Type B pancreatic cell (in vitro differentiated cells): ENCODE measurements at regions not wholly inside any gene's neighbourhood (a gene's known extent, or its start where the extent isn't known, plus 50 kb on each side); places are given as distances from the start of the nearest gene placed in this dataset.
A peak's percentile ranks its signal among the peaks of the same experiment; 100 is the strongest.

Experiments used
- DNase-seq: peaks from one replicate; pipeline ENCODE4 v3.0.0; 2021; ENCODE audit warnings: mixed read lengths; ENCODE audit not compliant: unreplicated experiment; ENCODE audit errors: extremely low spot score
- H3K27ac Mint-ChIP-seq: 2 replicates; pipeline ENCODE4 v1.8.0; 2021; ENCODE audit warnings: mild to moderate bottlenecking, mixed read lengths
- H3K27me3 Mint-ChIP-seq: 2 replicates; pipeline ENCODE4 v1.8.0; 2021; ENCODE audit warnings: mixed read lengths
- H3K36me3 Mint-ChIP-seq: 2 replicates; pipeline ENCODE4 v1.8.0; 2021; ENCODE audit warnings: mixed read lengths
- H3K4me1 Mint-ChIP-seq: one replicate; pipeline ENCODE4 v1.8.0; 2021; ENCODE audit warnings: mixed read lengths; ENCODE audit not compliant: unreplicated experiment
- H3K4me3 Mint-ChIP-seq: 2 replicates; pipeline ENCODE4 v1.8.0; 2021; ENCODE audit warnings: mild to moderate bottlenecking, mixed read lengths
- H3K9me3 Mint-ChIP-seq: 2 replicates; pipeline ENCODE4 v1.8.0; 2021; ENCODE audit warnings: mixed read lengths
- TF ChIP-seq, protein P1 (sequence below): fragments of 200-600 bp; sonication (generic); conservative IDR thresholded peaks from 2 replicates; pipeline ENCODE4 v1.5.0; 2021; ENCODE audit warnings: antibody characterized with exemption, mild to moderate bottlenecking

DNA sequence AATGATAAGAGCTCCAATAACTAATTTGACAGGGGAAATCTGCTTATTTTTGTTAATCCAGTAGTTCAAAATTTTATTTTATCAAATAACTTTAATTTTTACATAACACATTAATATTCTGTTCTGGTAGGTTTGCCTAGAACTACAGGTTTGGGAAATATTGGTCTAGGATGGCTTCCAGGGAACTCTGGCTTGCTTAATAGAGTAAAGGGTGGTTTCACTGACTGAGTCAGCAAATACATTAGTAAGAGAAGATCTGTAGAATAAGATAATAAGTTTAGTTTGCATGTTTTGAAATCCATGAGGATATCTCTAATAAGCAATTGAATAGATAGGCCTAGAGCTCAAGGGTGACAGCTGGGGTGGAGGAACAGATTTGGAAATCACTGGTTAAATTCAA lies 500.7 kb downstream of the ZNF674 start:
- no peaks in the 10 kb centered on the region for H3K36me3 Mint-ChIP-seq
- H3K27ac Mint-ChIP-seq = no peak overlapping the region
- TF ChIP-seq, protein P1, sequence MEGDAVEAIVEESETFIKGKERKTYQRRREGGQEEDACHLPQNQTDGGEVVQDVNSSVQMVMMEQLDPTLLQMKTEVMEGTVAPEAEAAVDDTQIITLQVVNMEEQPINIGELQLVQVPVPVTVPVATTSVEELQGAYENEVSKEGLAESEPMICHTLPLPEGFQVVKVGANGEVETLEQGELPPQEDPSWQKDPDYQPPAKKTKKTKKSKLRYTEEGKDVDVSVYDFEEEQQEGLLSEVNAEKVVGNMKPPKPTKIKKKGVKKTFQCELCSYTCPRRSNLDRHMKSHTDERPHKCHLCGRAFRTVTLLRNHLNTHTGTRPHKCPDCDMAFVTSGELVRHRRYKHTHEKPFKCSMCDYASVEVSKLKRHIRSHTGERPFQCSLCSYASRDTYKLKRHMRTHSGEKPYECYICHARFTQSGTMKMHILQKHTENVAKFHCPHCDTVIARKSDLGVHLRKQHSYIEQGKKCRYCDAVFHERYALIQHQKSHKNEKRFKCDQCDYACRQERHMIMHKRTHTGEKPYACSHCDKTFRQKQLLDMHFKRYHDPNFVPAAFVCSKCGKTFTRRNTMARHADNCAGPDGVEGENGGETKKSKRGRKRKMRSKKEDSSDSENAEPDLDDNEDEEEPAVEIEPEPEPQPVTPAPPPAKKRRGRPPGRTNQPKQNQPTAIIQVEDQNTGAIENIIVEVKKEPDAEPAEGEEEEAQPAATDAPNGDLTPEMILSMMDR = no peak
- no peaks in the 10 kb centered on the region for H3K4me1 Mint-ChIP-seq
- H3K9me3 Mint-ChIP-seq = peaks cover 4% of the 10 kb centered on the region
- no peak for DNase-seq
- H3K27me3 Mint-ChIP-seq = no peaks in the 10 kb centered on the region
- H3K4me3 Mint-ChIP-seq = no peak overlapping the region

DNA sequence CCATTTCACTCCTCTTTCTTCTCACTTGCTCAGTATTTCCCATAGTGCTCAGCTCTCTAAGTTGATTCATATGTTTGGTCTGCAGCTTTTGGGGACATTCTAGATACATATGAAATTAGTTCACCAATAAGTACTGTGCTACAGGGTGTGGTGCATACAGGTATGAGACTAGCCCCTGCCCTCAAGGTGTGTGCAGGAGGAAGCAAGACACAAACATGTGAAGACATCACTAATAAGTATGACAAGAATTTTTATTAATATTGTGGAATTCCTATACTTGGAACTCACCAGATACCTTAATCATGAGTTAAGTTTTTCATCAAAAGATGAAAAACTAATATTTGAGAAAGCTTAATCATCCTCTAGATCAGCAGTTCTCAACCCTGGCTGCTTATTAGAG lies 505.2 kb downstream of the ZNF674 start:
- no peaks in the 10 kb centered on the region for H3K36me3 Mint-ChIP-seq
- H3K4me3 Mint-ChIP-seq = no peak overlapping the region
- H3K27me3 Mint-ChIP-seq = no peaks in the 10 kb centered on the region
- TF ChIP-seq, protein P1 = no peak
- H3K9me3 Mint-ChIP-seq = peaks cover 4% of the 10 kb centered on the region
- peak overlapping the region; percentile 89 for H3K27ac Mint-ChIP-seq
- no peaks in the 10 kb centered on the region for H3K4me1 Mint-ChIP-seq
- no peak for DNase-seq

DNA sequence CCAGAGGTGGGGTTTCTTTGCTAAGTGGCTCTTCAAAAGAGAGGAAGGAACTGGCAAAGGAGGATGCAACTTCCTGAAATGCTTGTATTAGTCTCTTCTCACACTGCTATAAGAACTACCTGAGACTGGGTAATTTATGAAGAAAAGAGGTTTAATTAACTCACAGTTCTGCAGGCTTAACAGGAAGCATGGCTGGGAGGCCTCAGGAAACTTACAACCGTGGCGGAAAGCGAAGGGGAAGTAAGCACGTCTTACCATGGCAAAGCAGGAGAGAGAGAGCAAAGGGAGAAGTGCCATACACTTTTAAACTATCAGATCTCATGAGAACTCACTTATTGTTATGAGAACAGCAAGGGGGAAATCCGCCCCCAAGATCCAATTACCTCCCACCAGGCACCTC lies 505.7 kb downstream of the ZNF674 start:
- Mint-ChIP-seq H3K4me1 (no peaks in the 10 kb centered on the region), H3K27me3 (no peaks in the 10 kb centered on the region)
- TF ChIP-seq, protein P1 = no peak

DNA sequence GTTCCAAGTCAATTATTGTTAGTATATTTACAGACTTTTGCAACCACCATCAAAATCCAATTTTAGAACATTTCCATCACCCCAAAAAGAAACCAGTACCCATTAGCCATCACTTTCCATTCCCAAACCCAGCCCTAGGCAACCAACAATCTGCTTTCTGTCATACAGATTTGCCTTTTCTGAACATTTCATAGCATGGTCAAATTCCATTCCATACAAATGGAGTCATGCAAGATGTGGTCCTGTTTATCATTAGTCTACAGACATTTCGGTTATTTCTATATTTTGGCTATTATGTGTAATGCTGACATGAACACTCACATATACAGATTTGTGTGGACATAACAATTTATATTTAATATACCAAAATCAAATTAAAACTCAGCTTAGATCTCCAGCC lies 508.7 kb downstream of the ZNF674 start:
- DNase-seq = no peak
- Mint-ChIP-seq H3K9me3 (peaks cover 3% of the 10 kb centered on the region), H3K36me3 (no peaks in the 10 kb centered on the region), H3K27ac (no peak overlapping the region), H3K27me3 (no peaks in the 10 kb centered on the region), H3K4me3 (no peak overlapping the region), H3K4me1 (no peaks in the 10 kb centered on the region)
- TF ChIP-seq, protein P1 = no peak

More for the DNA sequence above, 505.7 kb downstream of the ZNF674 start:
- no peaks in the 10 kb centered on the region for H3K36me3 Mint-ChIP-seq
- H3K9me3 Mint-ChIP-seq = peaks cover 4% of the 10 kb centered on the region
- peak overlapping the region; percentile 89 for H3K27ac Mint-ChIP-seq
- no peak for DNase-seq
- no peak overlapping the region for H3K4me3 Mint-ChIP-seq

DNA sequence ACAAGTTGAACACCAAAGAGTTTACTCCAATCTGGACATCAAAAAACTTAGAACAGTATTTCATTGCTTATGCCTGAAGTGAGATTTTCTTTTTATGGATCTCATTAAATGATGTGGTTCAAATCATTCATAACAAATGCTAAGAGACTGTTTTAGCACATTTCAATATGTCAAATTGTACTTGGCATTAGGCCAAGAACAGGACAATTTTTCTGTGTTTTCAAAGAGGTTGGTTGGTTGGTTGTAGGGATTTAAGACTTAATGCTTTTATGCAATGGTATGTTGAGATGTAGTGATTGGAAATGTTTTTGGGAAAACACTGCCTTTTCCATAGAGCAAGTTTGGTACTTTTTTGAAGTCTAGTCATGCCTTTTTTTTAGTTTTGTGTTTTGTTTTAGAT lies 510.4 kb downstream of the ZNF674 start:
- Mint-ChIP-seq H3K4me3 (no peak overlapping the region), H3K27me3 (no peaks in the 10 kb centered on the region), H3K36me3 (no peaks in the 10 kb centered on the region), H3K9me3 (no peaks in the 10 kb centered on the region), H3K27ac (no peak overlapping the region), H3K4me1 (no peaks in the 10 kb centered on the region)
- DNase-seq = no peak
- TF ChIP-seq, protein P1 = no peak

DNA sequence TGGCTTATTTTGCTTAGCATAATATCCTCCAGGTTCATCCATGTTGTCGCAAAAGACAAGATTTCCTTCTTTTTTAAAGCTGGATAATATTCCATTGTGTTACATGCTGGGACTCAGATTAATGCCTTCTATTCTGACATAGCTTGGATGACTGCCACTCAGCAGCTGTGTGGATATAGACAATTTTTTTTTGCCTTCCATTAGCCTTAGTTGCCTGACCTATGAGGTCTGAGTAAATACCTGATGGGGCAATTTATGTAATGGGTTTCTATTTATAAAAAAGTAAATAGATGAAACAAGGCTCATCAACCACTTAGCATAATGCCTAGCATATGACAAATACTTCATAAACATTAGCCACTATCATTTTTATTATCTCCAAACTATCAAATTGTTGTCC lies 515.4 kb downstream of the ZNF674 start:
- H3K4me3 Mint-ChIP-seq = no peak overlapping the region
- TF ChIP-seq, protein P1 = no peak
- no peaks in the 10 kb centered on the region for H3K27me3 Mint-ChIP-seq
- no peak for DNase-seq
- no peaks in the 10 kb centered on the region for H3K4me1 Mint-ChIP-seq
- H3K36me3 Mint-ChIP-seq = no peaks in the 10 kb centered on the region
- no peak overlapping the region for H3K27ac Mint-ChIP-seq
- H3K9me3 Mint-ChIP-seq = peaks cover 1% of the 10 kb centered on the region
